ENCODE measurements at regions not wholly inside any gene's neighbourhood (a gene's known extent, or its start where the extent isn't known, plus 50 kb on each side); places are given as distances from the start of the nearest gene placed in this dataset.

GRCh38 chr12:76708296-76708695 lies 55.6 kb upstream of the ZDHHC17 start:
- DNase-seq = no peak

- DNase-seq = no peak
Observed at GRCh38 chr12:76711241-76711640, 52.7 kb upstream of the ZDHHC17 start.

- no peak for DNase-seq
Observed at GRCh38 chr12:76713130-76713529, 50.8 kb upstream of the ZDHHC17 start.

GRCh38 chr12:76713986-76714385 lies 49.9 kb upstream of the ZDHHC17 start:
- no peak for DNase-seq
